GM12878 (cell line): ENCODE measurements at regions not wholly inside any gene's neighbourhood (a gene's known extent, or its start where the extent isn't known, plus 50 kb on each side); places are given as distances from the start of the nearest gene placed in this dataset.

Experiments used
- ATAC-seq: fragments of 200-7000 bp; cut with Tn5 transposase; 3 replicates; pipeline ENCODE4 v1.9.1; 2020; ENCODE audit warnings: mild to moderate bottlenecking, moderate library complexity
- BruUV-seq: library from RNA; stranded (reverse); fragments of 400-500 nt; replicated peaks from 2 replicates; lab custom pipeline; 2021; lab: Mats Ljungman, UMichigan
- CTCF ChIA-PET: fragments of 300-600 bp; sonication (Branson Sonifier 250); formaldehyde crosslinking; extraction: SDS; loops from one replicate; lab custom pipeline; 2021; ENCODE audit warnings: inconsistent platforms; lab: Yijun Ruan, JAX
- POLR2A ChIA-PET: fragments of 350-600 bp; formaldehyde crosslinking; extraction: SDS; loops from one replicate; lab custom pipeline; 2021; ENCODE audit warnings: inconsistent platforms; lab: Charles Lee
- RAD21 ChIA-PET: fragments of 300-600 bp; sonication (Branson Sonifier 250); formaldehyde crosslinking; loops from one replicate; lab custom pipeline; 2023; ENCODE audit warnings: antibody characterized with exemption; ENCODE audit not compliant: unreplicated experiment; lab: Charles Lee
- SMC1A ChIA-PET: fragments of 300-600 bp; sonication (Branson Sonifier 250); formaldehyde crosslinking; loops from one replicate; lab custom pipeline; 2023; ENCODE audit not compliant: unreplicated experiment, uncharacterized antibody; lab: Charles Lee
- DNase-seq: peaks from one replicate; pipeline ENCODE4 v3.0.0-alpha.2; 2011; ENCODE audit warnings: low read depth, low spot score
- FAIRE-seq: peaks from 3 replicates; lab custom pipeline; 2011; peaks lifted over from hg19 to GRCh38; lab: Jason Lieb, UNC
- H2AFZ ChIP-seq: 2 replicates; pipeline ENCODE4 v1.6.0; 2011; ENCODE audit warnings: low read depth, low read length, control low read depth; ENCODE audit not compliant: control insufficient read depth
- H3K27ac ChIP-seq: 2 replicates; pipeline ENCODE4 v1.5.1; 2011; ENCODE audit warnings: control low read depth; ENCODE audit not compliant: control insufficient read depth, insufficient read depth
- H3K27me3 ChIP-seq, 2 experiments: replicated peaks in 1 of 2; 2 replicates each; pipeline versions ENCODE4 v1.6.0 to v1.6.1; 2011; ENCODE audit warnings: low read length in 1 of 2; ENCODE audit not compliant: control insufficient read depth in 2 of 2, insufficient read depth in 2 of 2
- H3K36me3 ChIP-seq, 2 experiments: 2 replicates each; pipeline ENCODE4 v1.5.1; 2011; ENCODE audit warnings: low read length in 1 of 2; ENCODE audit not compliant: control insufficient read depth in 2 of 2, insufficient read depth in 2 of 2
- H3K4me1 ChIP-seq: 2 replicates; pipeline ENCODE4 v1.6.1; 2011; ENCODE audit warnings: mild to moderate bottlenecking, low read length, moderate library complexity, mixed read lengths; ENCODE audit not compliant: control insufficient read depth, insufficient read depth
- H3K4me2 ChIP-seq: 2 replicates; pipeline ENCODE4 v1.6.0; 2011; ENCODE audit warnings: control low read depth; ENCODE audit not compliant: control insufficient read depth, insufficient read depth
- H3K4me3 ChIP-seq: fragments of 200-600 bp; sonication (generic); 2 replicates; pipeline ENCODE4 v1.5.1; 2016
- H3K79me2 ChIP-seq: 2 replicates; pipeline ENCODE4 v1.6.0; 2011; ENCODE audit warnings: low read length; ENCODE audit not compliant: control insufficient read depth, insufficient read depth
- H3K9ac ChIP-seq: 2 replicates; pipeline ENCODE4 v1.8.0; 2011; ENCODE audit warnings: low read length, control low read depth, mixed read lengths; ENCODE audit not compliant: control insufficient read depth, insufficient read depth
- H3K9me3 ChIP-seq: replicated peaks from 3 replicates; pipeline ENCODE4 v1.5.1; 2011; ENCODE audit warnings: mild to moderate bottlenecking, low read length; ENCODE audit not compliant: control insufficient read depth, insufficient read depth
- H4K20me1 ChIP-seq: 2 replicates; pipeline ENCODE4 v1.6.0; 2011; ENCODE audit not compliant: control insufficient read depth, insufficient read depth
- CEBPZ ChIP-seq: fragments of 150-350 bp; IDR thresholded peaks from 2 replicates; pipeline ENCODE4 v1.6.1; 2016; ENCODE audit warnings: low read depth, low read length
- CREB1 ChIP-seq: IDR thresholded peaks from 2 replicates; pipeline ENCODE4 v1.6.1; 2012; ENCODE audit warnings: low read depth, mild to moderate bottlenecking, inconsistent platforms
- CUX1 ChIP-seq: IDR thresholded peaks from 2 replicates; pipeline ENCODE4 v1.6.1; 2012; ENCODE audit warnings: improper control_type of control experiment, low read depth, low read length; ENCODE audit not compliant: insufficient replicate concordance
- FOXK2 ChIP-seq: fragments of 450-650 bp; IDR thresholded peaks from 2 replicates; pipeline ENCODE4 v1.6.1; 2017; ENCODE audit warnings: mild to moderate bottlenecking, moderate library complexity
- KDM1A ChIP-seq: fragments of 200-600 bp; sonication (generic); IDR thresholded peaks from 2 replicates; pipeline ENCODE4 v1.6.1; 2016; ENCODE audit warnings: borderline replicate concordance
- MTA3 ChIP-seq: IDR thresholded peaks from 2 replicates; pipeline ENCODE4 v1.6.1; 2012; ENCODE audit warnings: low read length, inconsistent platforms, borderline replicate concordance
- MYB ChIP-seq: fragments of 150-350 bp; IDR thresholded peaks from 2 replicates; pipeline ENCODE4 v1.6.1; 2014; ENCODE audit warnings: mild to moderate bottlenecking, low read depth, low read length, borderline replicate concordance
- NR2F1 ChIP-seq: fragments of 450-650 bp; conservative IDR thresholded peaks from 2 replicates; pipeline ENCODE4 v1.6.1; 2017; ENCODE audit warnings: mild to moderate bottlenecking
- SIX5 ChIP-seq: IDR thresholded peaks from 2 replicates; pipeline ENCODE4 v1.6.1; 2011; ENCODE audit warnings: mild to moderate bottlenecking, low read depth, low read length, moderate library complexity; ENCODE audit not compliant: severe bottlenecking
- SMAD1 ChIP-seq: fragments of 450-650 bp; IDR thresholded peaks from 2 replicates; pipeline ENCODE4 v1.6.1; 2018; ENCODE audit warnings: mild to moderate bottlenecking, low read depth; ENCODE audit not compliant: partially characterized antibody
- SMC3 ChIP-seq: IDR thresholded peaks from 2 replicates; pipeline ENCODE4 v1.6.1; 2011; ENCODE audit warnings: low read length, improper control_type of control experiment, borderline replicate concordance
- ZNF592 ChIP-seq: fragments of 450-650 bp; IDR thresholded peaks from 2 replicates; pipeline ENCODE4 v1.6.1; 2017; ENCODE audit warnings: mild to moderate bottlenecking, moderate library complexity
- WGBS: methylation state at CpG from one replicate; pipeline ENCODE4 v1.1.6; 2016; ENCODE audit warnings: low lambda C conversion rate; ENCODE audit not compliant: insufficient replicate concordance, insufficient coverage; ENCODE audit errors: missing lambda C conversion rate; 5-methylcytosine and 5-hydroxymethylcytosine counted together
- in situ Hi-C: fragments of 300-500 bp; cut with MboI; formaldehyde crosslinking; loops from 9 replicates; pipeline ENCODE4 v1.14.3; 2018; ENCODE audit warnings: mixed read lengths
- intact Hi-C: fragments of 100-400 bp; cut with micrococcal nuclease; formaldehyde crosslinking; loops from one replicate; pipeline ENCODE4 v1.14.2; 2022; ENCODE audit not compliant: unreplicated experiment

- DNase-seq (no peak), ATAC-seq (no peak), FAIRE-seq (no peak)
- H3K4me2 ChIP-seq: no peak overlapping the region
- no peak overlapping the region for H3K9ac ChIP-seq
- in situ Hi-C loops (no loop called here), intact Hi-C loops (no loop called here)
- H3K79me2 ChIP-seq: no peaks in the 10 kb centered on the region
- POLR2A ChIA-PET: no interaction called here
- RAD21 ChIA-PET: no interaction called here
- CTCF ChIA-PET: no interaction called here
- WGBS: 0% methylated on average over 1 of the region's 1 CpG
- H3K36me3 ChIP-seq: no peaks in the 10 kb centered on the region
- no peak overlapping the region for H2AFZ ChIP-seq
- no peaks in the 10 kb centered on the region for H3K4me1 ChIP-seq
- SMC1A ChIA-PET: no interaction called here
- BruUV-seq: no TSS peak
- H3K4me3 ChIP-seq: no peak overlapping the region
- no peak overlapping the region for H3K27ac ChIP-seq
- H4K20me1 ChIP-seq: no peaks in the 10 kb centered on the region
- H3K27me3 ChIP-seq: no peaks in the 10 kb centered on the region
- no peaks in the 10 kb centered on the region for H3K9me3 ChIP-seq
- TF ChIP-seq CREB1 (no peak), SIX5 (no peak), CUX1 (no peak), MYB (no peak), SMAD1 (no peak), FOXK2 (no peak), CEBPZ (no peak), NR2F1 (no peak), MTA3 (no peak), ZNF592 (no peak), KDM1A (no peak), SMC3 (no peak)
Measured at GRCh38 chr7:85776691-85777345, 590.0 kb upstream of the SEMA3D start.
